Putamen (tissue), 1 donor: ENCODE measurements at regions not wholly inside any gene's neighbourhood (a gene's known extent, or its start where the extent isn't known, plus 50 kb on each side); places are given as distances from the start of the nearest gene placed in this dataset.

Source experiments
- DNase-seq: peaks from one replicate; pipeline ENCODE4 v3.0.0-alpha.2; 2016; ENCODE audit warnings: low spot score

DNA sequence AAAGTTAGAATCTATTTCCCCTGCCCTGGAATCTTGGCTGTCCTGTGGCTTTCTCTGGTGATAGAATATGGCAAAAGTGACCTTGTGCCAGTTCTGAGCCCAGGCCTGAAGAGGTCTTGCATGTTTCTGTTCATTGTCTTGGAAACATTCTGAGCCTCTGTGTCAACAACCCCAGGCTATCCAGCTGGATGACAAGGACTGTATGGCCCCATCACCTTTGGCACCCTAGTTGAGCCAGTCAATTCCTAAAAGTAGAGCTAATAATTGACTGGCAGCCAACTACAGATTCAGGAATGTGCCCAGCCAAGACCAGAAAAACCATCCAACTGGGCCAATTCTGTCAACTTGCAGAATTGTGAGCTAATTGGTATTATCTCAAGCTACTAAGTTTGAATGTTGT is 514.1 kb upstream of the LARGE1 start:
- no peak for DNase-seq

DNA sequence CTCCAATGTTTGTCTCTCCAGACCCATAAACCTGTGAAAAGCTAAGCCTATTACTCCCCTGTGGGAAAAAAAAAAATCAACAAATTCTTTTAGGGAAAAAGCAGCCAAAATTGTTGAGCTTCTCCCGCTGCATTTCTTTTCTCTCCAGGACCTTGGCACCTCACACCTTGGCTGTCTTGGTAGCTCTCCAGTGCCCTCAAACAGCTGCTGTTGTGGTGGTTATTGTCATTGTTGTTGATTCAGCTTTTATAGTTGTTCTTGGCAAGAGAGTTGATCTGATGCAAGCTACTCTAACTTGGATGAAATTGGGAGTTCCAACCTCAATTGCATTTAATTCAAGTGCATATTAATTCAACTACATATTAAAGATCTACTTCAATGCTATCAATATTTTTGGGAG is 516.9 kb upstream of the LARGE1 start:
- no peak for DNase-seq

- DNase-seq: no peak
Measured at GRCh38 chr22:34454598-34454997, 534.3 kb upstream of the LARGE1 start.

DNA sequence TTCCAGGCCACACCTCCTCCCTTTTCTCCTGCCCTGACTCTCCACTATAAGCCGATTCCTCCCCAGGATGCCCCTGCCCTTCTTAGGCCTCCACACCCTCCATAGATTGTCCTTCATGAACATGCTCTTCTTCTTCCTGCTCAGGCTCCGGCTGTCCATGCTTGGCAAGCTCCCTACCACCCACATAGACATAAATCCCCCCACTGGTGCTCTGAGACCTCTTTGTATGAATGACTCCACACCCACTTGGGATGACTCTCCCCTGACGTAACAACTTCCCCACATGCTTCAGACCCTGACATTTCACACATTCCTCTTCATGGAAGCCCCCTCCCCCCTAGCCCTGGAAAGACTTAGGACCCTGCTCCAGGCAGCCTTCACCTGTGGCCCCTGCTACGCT is 542.5 kb upstream of the LARGE1 start:
- no peak for DNase-seq

DNA sequence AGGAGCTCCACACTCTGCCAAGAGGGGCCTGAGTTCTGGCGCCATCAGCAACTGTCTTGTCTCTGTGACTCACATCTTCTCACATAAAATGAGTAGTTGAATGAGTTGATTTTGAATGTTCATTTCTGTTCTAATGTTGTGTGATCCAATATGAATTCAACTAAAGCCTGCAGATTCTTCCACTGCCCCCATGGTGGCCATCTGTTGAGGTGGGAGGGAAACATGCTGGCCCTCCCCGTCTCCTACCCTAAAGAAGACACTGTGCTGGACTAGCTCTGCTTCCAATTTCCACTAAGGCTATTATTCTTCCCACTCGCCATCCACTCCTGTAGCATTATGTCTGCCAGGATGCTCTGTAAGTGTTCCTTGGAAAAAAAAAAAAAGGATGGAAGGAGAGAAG is 555.6 kb upstream of the LARGE1 start:
- no peak for DNase-seq

GRCh38 chr22:34476762-34477161 is 556.5 kb upstream of the LARGE1 start:
- no peak for DNase-seq

GRCh38 chr22:34481090-34481489 is 560.8 kb upstream of the LARGE1 start:
- DNase-seq: no peak

DNA sequence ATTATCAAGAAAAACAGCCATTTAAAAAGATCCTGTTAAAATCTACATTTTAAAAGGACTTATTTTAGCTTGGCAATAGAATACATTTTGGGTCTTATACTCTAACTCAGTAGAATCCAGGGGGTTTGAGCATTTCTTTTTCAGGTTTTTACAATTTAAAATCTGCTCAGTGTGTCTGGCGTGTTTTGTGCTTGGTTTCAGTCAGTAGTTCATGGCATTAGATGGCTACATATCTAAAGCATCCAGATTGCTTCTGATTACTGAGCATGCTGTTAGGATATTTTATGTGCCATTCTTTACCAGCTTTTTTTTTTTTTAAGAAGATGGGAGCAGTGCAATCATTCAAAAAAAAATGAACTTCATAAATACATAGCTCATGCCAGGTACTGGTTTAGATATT is 566.1 kb upstream of the LARGE1 start:
- DNase-seq: no peak

GRCh38 chr22:34489861-34490260 is 569.6 kb upstream of the LARGE1 start:
- DNase-seq: no peak

GRCh38 chr22:34490886-34491285 is 570.6 kb upstream of the LARGE1 start:
- no peak for DNase-seq

DNA sequence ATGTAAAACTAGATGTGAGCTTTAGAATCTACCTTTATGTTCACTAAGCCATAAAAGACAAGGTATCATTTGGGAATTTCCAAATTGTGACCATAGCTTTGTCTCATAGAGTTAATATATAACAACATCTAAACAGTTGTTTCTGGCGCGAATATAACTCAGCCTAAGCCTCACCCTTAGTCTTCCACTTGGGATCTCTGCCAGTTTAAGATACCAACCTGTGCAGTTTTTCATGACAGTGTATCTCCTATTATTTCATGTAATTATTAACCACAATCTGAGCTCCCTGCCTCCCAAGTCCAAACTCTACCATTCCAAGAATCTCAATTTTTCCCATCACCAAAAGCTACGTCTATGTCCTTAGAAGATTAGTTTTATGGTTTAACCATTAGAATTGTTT is 572.5 kb upstream of the ISX start:
- DNase-seq: no peak

DNA sequence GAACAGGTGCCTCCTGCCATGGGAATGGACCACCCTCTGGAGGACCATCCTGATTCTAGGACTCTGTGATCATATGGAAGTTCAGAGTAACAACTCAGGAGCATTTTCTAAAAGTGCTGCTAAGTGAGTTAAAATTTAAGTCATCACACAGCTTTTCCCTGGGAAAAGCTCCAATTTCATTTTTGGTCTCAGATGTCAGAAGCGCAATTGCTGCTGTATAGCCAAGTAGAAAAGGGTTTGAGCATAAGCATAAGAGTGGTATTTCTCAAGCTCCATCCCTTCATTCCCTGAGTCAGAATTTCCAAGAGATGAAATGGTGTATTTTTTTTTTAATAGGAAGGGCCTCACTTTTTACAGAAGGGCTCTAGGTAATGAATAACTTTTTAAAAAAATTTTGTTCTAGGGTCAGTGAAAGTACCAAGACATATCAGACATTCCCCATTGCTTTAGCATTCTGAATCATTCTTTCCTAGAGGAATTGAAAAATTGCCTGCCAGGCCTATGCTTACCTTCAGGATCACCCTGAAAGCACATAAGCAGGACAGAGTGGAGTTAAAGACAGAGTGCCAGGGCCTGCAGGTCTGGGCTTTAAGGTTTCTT is 564.5 kb upstream of the ISX start:
- no peak for DNase-seq

GRCh38 chr22:34502821-34503220 is 563.1 kb upstream of the ISX start:
- no peak for DNase-seq

- DNase-seq: no peak
Measured at GRCh38 chr22:34508797-34509196, 557.2 kb upstream of the ISX start.

GRCh38 chr22:34526681-34527080 is 539.3 kb upstream of the ISX start:
- no peak for DNase-seq

- DNase-seq: no peak
Measured at GRCh38 chr22:34534101-34534500, 531.9 kb upstream of the ISX start.

GRCh38 chr22:34567367-34567766 is 498.6 kb upstream of the ISX start:
- no peak for DNase-seq

DNA sequence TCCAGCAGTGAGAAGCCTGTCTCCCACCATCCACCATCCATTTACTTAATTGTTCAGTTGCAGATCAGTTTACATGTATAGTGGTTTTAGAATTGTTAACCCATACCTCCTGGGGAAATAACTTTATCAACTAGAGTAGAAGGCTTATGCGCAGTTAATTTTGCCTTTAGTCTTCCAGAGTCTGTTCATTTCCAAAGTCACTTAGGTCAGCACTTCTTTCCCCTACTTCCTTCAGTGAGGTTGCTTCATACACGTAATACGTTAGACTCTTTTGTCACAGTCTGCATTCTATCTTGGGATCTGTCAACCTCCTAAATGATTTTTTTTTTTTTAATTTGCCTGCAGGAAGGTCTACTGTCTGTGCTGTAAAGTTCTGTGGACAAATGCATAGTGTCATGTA is 495.6 kb upstream of the ISX start:
- no peak for DNase-seq

DNA sequence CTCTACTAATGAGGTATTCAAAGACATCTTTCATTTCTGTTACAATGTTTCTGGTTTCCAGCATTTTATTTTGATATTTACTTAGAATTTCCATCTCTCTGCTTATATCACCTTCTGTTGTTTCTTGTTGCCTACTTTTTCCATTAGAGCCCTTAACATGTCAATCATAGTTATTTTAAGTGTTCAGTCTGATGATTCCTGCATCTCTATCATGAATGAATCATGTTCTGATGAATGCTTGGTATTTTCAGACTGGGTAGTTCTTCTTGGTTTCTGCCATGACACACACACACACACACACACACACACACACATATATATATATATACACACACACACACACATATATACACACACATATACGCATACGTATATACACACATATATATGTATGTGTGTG is 486.4 kb upstream of the ISX start:
- DNase-seq: no peak

DNA sequence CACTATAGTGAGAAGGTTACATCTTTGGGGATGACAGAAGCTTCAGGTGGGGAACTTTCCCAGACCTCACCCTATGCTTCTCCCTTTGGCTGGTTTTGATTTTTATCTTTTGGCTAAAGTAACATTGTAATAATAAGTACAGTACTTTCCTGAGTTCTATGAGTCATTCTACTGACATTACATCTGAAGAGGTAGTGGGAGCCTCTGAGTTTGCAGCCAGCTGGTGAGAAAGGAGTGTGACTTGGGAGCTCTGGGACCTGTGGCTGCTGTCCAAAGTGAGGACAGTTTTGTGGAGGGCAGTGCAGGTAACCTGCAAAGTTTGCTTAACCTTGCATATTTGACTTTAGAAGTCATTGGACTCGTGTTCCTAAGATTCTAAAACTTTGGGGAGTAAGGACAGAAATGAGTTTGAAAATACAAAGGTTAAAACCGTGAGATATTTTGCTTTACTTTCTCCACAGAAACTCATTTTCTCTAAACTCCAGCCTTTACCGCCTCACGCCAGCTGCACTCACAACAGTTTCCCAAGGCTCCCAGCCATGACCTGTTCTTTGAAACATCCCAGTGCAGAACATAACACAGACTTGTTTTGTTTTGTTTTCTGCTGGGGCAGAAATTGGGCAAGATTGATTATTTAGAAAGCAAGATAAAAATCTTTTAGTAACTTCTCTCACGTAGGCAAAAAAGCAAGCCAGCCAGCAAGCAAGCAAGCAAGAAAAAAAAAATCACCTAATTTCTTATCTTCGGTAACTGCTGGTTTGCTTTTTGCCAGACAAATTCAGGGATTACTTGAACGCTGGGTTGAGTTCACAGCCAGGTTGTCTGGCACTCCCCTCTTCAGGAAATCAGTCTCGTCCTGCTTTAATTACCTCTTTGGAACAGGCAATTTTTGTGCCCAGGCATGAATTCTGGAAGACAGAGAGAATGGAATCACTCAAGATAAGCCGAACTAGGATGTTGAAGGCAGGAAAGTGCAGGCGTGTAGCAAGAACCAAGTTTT is 478.3 kb upstream of the ISX start:
- DNase-seq: no peak

DNA sequence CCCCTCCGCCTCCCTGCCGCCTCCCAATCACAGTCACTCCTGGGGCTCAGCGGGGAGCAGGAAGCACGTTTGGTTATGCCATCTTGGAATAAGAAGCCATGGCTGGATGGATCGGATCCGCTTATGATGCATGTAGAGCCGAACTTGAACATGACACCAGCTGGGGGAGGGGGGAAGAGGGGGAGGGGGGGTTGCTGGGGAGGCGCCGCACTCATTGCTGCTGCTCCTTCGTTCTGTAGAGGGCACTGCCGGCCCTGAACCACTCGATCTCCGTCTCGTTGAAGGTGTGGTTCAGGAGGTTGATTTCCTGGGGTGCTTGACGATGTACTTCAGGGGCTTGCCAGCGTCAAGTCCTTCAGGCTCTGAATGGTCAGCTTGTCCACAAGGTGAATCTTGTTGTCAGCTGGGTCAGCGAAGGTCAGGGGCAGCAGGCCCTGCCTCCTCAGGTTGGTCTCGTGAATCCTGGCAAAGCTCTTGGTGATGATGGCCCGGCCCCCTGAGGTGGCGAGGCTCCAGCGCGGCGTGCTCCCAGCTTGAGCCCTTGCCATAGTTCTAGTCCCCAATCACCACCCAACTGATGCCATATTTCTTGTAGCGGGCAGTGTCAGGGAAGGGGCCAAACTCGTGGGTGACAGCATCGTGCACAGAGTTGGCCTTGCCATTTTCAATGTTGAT is 476.9 kb upstream of the ISX start:
- DNase-seq: no peak

DNA sequence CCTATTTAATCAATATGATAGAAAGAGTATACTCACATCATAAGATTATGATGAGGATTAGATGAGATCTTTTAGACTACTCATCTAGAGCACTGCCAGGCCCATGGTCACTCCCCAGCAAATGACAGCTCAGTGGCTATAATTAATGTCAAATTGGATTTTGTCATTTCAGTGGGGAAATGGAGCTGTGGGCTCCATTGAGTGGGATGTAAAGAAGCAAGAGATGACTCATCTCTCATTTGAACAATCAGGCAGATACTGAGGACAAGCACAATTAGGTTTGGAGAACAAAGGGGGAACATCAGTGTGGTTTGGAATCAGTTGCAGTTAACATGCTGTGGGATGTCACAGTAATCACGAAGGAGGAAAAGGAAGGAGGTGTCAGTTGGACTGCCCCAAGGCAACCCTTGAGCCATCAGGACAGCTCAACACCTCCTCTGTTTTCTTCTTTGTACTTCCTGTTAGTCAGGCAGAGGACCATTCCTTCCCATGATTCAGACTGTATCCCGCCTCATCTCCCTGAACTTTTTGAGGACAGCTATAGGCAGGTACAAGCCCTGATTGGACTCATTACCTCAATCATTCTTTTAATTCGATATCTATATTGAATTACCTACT is 473.7 kb upstream of the ISX start:
- DNase-seq: no peak

- no peak for DNase-seq
Measured at GRCh38 chr22:34599567-34599966, 466.4 kb upstream of the ISX start.
